ENCODE measurements at regions not wholly inside any gene's neighbourhood (a gene's known extent, or its start where the extent isn't known, plus 50 kb on each side); places are given as distances from the start of the nearest gene placed in this dataset.

GRCh38 chr20:60541991-60542390, 583.8 kb downstream of the CDH26 start:
- H3K4me1 ChIP-seq (ENCODE audit: control insufficient read depth, insufficient read depth, low read length) = no peaks in the 10 kb centered on the region
- H3K36me3 ChIP-seq (ENCODE audit: control insufficient read depth, insufficient read depth, low read length) = no peaks in the 10 kb centered on the region
- H3K9me3 Mint-ChIP-seq = peaks cover 7% of the 10 kb centered on the region
- TF ChIP-seq CTCF (conservative IDR thresholded peaks at IDR 0.05) = no peak
- no peak overlapping the region for H3K27ac Mint-ChIP-seq
- no peak overlapping the region for H3K27ac ChIP-seq (ENCODE audit: low read depth, low read length)
- no peak overlapping the region for H3K4me3 ChIP-seq (ENCODE audit: low read length)
- no peak overlapping the region for H3K4me3 Mint-ChIP-seq
- no peaks in the 10 kb centered on the region for H3K36me3 Mint-ChIP-seq (ENCODE audit: low read depth)
- H3K9me3 ChIP-seq (ENCODE audit: control insufficient read depth, low read length) = no peaks in the 10 kb centered on the region
- no peaks in the 10 kb centered on the region for H3K4me1 Mint-ChIP-seq
- no peaks in the 10 kb centered on the region for H3K27me3 Mint-ChIP-seq (ENCODE audit: insufficient read depth)
- H3K9ac ChIP-seq (ENCODE audit: extremely low read depth, low read length, poor library complexity, severe bottlenecking) = no peak overlapping the region
- 88 to 100% methylated on average over 3 to 5 of the region's 5 CpGs for WGBS, 2 experiments (ENCODE audit: insufficient coverage in 1 of 2, insufficient read length in 1 of 2)
- no peaks in the 10 kb centered on the region for H3K27me3 ChIP-seq (ENCODE audit: control insufficient read depth, insufficient read depth, low read length, poor library complexity, severe bottlenecking)
- DNase-seq = no peak

- no peaks in the 10 kb centered on the region for H3K4me1 Mint-ChIP-seq
- DNase-seq = no peak
- no peaks in the 10 kb centered on the region for H3K36me3 ChIP-seq (ENCODE audit: control insufficient read depth, insufficient read depth, low read length)
- H3K4me3 ChIP-seq (ENCODE audit: low read length) = no peak overlapping the region
- H3K9me3 Mint-ChIP-seq = peaks cover 7% of the 10 kb centered on the region
- no peaks in the 10 kb centered on the region for H3K36me3 Mint-ChIP-seq (ENCODE audit: low read depth)
- H3K4me3 Mint-ChIP-seq = no peak overlapping the region
- no peak overlapping the region for H3K27ac Mint-ChIP-seq
- H3K27ac ChIP-seq (ENCODE audit: low read depth, low read length) = no peak overlapping the region
- H3K27me3 ChIP-seq (ENCODE audit: control insufficient read depth, insufficient read depth, low read length, poor library complexity, severe bottlenecking) = no peaks in the 10 kb centered on the region
- H3K4me1 ChIP-seq (ENCODE audit: control insufficient read depth, insufficient read depth, low read length) = no peaks in the 10 kb centered on the region
- no peaks in the 10 kb centered on the region for H3K9me3 ChIP-seq (ENCODE audit: control insufficient read depth, low read length)
- 95 to 100% methylated on average over 1 to 3 of the region's 3 CpGs for WGBS, 2 experiments (ENCODE audit: insufficient coverage in 1 of 2, insufficient read length in 1 of 2)
- H3K27me3 Mint-ChIP-seq (ENCODE audit: insufficient read depth) = no peaks in the 10 kb centered on the region
- no peak for TF ChIP-seq CTCF (conservative IDR thresholded peaks at IDR 0.05)
- H3K9ac ChIP-seq (ENCODE audit: extremely low read depth, low read length, poor library complexity, severe bottlenecking) = no peak overlapping the region
Observed at GRCh38 chr20:60543598-60543997, 585.4 kb downstream of the CDH26 start.

DNA sequence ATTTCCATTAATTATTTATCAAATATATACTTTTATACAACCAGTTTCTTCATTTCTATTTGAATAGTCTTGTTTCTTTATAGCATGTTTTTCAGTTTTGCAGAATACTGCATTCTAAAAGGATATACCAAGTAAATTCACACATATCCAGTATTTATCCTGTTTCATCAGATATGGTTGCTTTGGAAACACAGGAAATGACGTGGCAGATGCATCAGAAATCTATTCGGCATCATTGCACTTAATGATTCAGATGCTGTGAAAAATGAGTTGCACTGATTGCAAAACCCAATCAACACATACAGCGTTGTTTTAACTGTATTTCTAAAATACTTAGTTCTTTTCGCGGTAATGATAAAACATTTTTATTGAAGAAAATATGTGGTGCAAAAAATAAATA, 594.9 kb downstream of the CDH26 start:
- Mint-ChIP-seq H3K36me3 (ENCODE audit: low read depth) (no peaks in the 10 kb centered on the region), H3K4me3 (no peak overlapping the region), H3K27me3 (ENCODE audit: insufficient read depth) (peaks cover 3% of the 10 kb centered on the region), H3K27ac (no peak overlapping the region), H3K4me1 (no peaks in the 10 kb centered on the region), H3K9me3 (no peaks in the 10 kb centered on the region)
- Histone ChIP-seq H3K36me3 (ENCODE audit: control insufficient read depth, insufficient read depth, low read length) (no peaks in the 10 kb centered on the region), H3K9ac (ENCODE audit: extremely low read depth, low read length, poor library complexity, severe bottlenecking) (no peak overlapping the region), H3K4me3 (ENCODE audit: low read length) (no peak overlapping the region), H3K9me3 (ENCODE audit: control insufficient read depth, low read length) (no peaks in the 10 kb centered on the region), H3K27ac (ENCODE audit: low read depth, low read length) (no peak overlapping the region), H3K27me3 (ENCODE audit: control insufficient read depth, insufficient read depth, low read length, poor library complexity, severe bottlenecking) (no peaks in the 10 kb centered on the region), H3K4me1 (ENCODE audit: control insufficient read depth, insufficient read depth, low read length) (no peaks in the 10 kb centered on the region)
- no peak for TF ChIP-seq CTCF (conservative IDR thresholded peaks at IDR 0.05)
- DNase-seq = no peak
- 94 to 100% methylated on average over 2 to 5 of the region's 5 CpGs for WGBS, 2 experiments (ENCODE audit: insufficient coverage in 1 of 2, insufficient read length in 1 of 2)

Measured in endodermal cell (in vitro differentiated cells).